ENCODE measurements at regions not wholly inside any gene's neighbourhood (a gene's known extent, or its start where the extent isn't known, plus 50 kb on each side); places are given as distances from the start of the nearest gene placed in this dataset.

DNA sequence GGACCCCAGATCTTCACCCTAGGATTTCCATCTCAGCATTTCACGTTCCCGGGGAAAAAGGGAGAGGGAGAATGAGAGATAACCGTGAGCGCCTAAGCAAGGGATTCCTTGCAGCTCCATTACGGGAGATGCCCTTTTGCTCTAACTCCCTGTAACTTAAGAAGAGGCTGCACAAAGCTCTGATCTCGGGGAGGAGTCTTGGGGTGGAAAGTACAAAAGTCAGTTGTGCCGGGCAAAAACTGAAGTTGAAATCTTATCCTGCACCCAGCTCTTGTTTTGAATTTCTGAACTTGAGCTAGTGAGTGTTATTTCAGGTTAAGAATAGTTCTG lies 256.4 kb upstream of the SOX21 start:
- DNase-seq (ENCODE audit: low read depth in 2 of 2): no peak

DNA sequence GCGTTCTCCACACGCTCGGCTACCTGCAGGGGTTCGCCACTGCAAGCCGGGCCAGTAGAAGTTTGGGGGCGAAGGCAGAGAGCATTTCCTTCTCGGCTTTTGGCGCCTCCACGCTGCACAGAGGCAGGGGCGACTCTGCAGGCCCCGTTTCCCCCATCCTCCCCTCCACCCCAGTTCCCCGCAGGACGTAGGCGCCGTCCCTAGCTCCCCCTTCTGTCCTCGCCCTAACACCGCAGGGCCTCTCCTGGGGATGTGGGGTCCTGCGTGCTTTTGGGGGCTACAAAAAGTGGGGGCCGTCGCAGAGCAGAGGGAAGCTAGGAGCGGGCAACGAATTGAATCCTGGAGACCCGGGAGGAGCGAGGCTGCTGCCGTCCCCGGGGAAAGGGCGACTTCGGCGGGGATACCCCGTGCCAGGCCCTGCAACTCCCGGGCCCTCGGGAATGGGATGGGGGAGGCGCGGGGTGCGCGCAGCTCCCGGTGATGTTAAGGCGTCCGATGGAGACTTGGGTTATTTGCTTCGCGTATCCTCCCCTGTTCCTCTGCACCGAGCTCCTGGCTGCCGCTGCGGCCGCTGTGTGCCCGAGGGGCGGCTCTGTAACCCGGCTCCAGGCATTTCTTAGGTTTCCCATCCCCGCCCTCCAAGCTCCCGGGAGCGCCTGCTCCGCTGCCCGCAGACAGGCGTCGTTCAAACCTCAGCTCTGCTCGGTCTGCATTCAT lies 255.9 kb upstream of the SOX21 start:
- DNase-seq (ENCODE audit: low read depth in 2 of 2): no peak

DNA sequence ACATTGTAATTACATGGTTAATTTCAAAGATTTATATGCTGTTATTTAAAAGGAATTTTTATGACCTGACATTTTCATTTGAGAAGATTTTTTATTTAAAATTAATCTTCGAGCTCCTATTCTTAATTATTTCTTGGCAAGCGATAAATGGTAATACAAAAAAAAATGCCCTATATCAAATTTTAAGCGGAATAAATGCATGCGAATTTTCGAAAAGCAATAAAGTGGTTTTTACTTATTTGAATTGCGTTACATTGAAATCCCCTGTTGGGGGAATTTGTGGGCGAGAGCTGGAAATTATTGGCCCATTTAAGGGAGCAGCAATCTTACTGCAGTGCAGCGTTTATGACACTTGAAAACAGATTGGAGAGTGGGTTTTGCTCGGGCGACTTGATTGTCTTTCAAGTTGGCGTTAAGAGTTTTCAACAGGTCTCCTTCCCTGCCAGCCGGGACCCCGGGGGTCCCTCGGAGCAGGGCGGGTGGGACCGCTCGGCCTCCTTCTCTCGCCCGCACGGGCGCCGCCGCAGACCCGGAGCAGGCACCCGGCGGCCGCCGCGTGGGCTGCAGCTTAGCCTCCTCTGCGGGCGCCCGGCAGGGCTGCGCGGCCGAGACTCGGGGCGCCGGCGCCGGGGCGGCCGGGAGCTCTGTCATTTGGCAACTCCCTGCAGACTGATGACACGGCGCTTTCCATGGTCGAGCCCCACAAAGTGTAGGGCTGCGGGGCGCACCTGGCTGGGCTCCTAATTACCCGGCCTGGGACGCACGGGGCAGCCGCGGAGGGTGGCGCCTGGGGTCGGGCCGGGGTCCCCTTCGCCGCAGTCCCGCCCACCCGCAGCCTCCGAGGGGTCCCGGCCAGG lies 255.1 kb upstream of the SOX21 start:
- DNase-seq (ENCODE audit: low read depth in 2 of 2): no peak

GRCh38 chr13:94966422-94966955 lies 254.1 kb upstream of the SOX21 start:
- DNase-seq (ENCODE audit: low read depth in 2 of 2): no peak

DNA sequence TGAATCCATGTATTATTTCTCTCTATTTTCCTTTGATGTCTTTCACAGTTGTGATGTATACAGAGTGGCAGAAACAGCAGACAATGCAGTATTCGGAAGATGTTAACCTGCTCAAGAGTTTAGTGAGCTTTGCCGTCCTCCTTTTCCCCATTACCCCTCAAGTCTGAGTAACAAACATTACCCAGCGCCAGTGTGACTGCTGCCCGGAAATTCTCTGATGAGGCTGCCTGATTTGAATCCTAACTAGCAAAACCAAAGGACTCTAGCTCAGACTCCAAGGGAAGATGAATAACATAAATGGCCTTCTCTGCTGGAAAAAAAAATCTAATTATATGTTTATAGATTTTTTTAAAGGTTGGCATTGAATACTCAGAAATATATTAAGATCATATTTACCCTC lies 247.3 kb upstream of the SOX21 start:
- no peak for DNase-seq (ENCODE audit: low read depth in 2 of 2)

GRCh38 chr13:94956417-94957110 lies 244.2 kb upstream of the SOX21 start:
- DNase-seq (ENCODE audit: low read depth in 2 of 2): no peak

GRCh38 chr13:94952787-94953186 lies 240.4 kb upstream of the SOX21 start:
- no peak for DNase-seq (ENCODE audit: low read depth in 2 of 2)

GRCh38 chr13:94950303-94950702 lies 238.0 kb upstream of the SOX21 start:
- no peak for DNase-seq (ENCODE audit: low read depth in 2 of 2)

DNA sequence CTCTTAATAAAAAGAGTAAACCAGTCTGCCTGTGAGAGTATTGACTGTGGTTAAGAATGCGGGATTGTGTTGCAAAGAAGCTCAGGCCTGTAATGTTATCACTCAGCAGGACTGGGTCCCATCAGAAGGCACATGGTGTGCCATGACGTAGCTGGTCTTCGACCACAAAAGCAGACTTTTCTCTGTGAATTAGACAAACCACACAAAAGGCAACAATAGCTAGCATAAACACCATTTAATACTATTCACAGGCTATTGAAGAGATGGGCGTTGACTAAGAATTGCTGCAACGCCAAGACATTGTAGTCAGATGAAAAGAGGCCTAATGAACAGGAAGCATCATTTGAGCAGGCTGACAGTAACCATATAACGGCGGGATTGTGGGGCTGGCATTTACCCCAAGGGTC lies 235.6 kb upstream of the SOX21 start:
- no peak for DNase-seq (ENCODE audit: low read depth in 2 of 2)

- no peak for DNase-seq (ENCODE audit: low read depth in 2 of 2)
Observed at GRCh38 chr13:94947392-94947791, 235.0 kb upstream of the SOX21 start.

- no peak for DNase-seq (ENCODE audit: low read depth in 2 of 2)
Observed at GRCh38 chr13:94946039-94946438, 233.7 kb upstream of the SOX21 start.

DNA sequence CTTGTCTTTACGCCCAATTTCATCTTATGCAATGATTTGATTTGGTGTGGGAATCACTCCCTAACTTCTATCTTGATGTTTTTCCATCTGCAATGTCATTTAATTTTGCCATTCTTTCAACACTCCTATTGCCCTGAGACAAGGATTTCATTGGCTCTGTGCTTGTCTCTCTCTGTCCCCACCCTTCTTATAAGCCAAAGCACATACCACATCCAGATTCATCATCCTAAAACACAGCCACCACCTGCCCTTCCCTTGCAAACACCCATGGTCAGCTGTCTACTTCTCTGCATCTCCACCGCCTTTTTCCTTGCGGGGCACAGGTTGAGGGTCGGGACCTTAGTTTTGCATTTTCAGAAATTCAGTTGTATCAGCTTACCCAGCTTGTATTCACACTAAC lies 225.8 kb upstream of the SOX21 start:
- DNase-seq (ENCODE audit: low read depth in 2 of 2): no peak

- no peak for DNase-seq (ENCODE audit: low read depth in 2 of 2)
Observed at GRCh38 chr13:94936633-94937032, 224.3 kb upstream of the SOX21 start.

- DNase-seq (ENCODE audit: low read depth in 2 of 2): no peak
Observed at GRCh38 chr13:94933936-94934335, 221.6 kb upstream of the SOX21 start.

DNA sequence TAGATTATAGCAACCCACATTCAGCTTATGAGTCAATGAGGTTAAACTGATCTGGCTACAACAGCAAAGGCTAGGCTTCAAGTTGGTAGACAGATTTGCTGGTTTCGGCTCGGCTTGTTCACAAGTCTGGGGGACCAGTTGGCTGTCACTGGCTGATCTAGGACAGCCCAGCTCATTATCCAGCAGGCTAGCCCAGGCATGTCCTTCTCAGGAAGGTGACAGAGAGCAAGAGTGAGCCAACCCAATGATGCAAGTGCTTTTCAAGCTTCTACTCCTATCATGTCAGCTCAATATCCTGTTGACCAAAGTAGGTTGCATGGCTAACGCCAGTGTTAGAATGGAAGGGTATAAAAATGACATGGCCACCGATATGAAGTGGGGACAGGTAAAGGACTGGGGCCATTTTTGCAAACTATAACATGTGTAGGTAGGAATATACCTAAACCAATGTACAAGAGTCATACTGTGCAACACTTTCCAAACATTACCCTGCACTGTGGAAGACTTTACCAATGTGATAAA lies 220.9 kb upstream of the SOX21 start:
- no peak for DNase-seq (ENCODE audit: low read depth in 2 of 2)

GRCh38 chr13:94928127-94928775 lies 215.9 kb upstream of the SOX21 start:
- no peak for DNase-seq (ENCODE audit: low read depth in 2 of 2)

GRCh38 chr13:94925263-94925662 lies 212.9 kb upstream of the SOX21 start:
- DNase-seq (ENCODE audit: low read depth in 2 of 2): no peak

DNA sequence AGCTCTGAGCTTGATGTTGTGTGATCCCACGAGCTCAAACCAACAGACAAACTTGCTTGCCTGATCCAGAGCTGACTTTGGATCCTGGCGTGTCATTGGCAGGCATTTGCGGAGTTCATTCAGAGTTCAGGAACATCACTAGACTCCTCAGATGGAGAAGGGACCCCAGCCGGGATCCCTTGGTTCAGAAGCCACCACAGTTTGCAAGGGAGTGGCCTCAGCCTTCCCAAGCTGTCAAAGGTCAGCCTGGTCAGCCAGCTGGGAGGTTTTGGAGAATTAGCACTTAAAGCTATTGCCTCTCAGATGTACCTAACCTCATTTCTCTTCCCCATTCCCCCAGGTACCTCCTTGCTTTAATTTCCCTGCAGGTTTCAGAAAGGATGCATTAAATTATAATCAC lies 208.8 kb upstream of the SOX21 start:
- DNase-seq (ENCODE audit: low read depth in 2 of 2): no peak

- DNase-seq (ENCODE audit: low read depth in 2 of 2): no peak
Observed at GRCh38 chr13:94920578-94920977, 208.2 kb upstream of the SOX21 start.

DNA sequence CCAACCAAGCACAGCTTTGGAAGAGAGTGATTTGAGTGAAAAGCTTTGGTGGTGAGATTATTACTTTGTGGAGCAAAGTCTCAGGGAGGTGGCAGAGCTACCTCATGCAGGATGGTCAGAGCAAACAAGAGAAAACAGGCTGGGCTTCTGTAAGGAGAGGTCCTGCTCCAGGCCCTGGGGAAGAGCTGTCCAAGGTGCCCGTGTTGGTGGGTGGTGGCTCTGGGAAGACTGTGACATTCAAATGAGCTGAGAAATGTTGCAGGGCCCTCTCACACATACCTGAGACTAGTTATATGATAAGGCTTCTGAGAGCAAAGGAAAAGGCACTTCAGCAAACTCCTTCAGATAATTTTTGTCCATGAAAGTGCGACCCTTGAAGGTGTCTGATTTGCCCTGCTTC lies 205.5 kb upstream of the SOX21 start:
- DNase-seq (ENCODE audit: low read depth in 2 of 2): no peak

DNA sequence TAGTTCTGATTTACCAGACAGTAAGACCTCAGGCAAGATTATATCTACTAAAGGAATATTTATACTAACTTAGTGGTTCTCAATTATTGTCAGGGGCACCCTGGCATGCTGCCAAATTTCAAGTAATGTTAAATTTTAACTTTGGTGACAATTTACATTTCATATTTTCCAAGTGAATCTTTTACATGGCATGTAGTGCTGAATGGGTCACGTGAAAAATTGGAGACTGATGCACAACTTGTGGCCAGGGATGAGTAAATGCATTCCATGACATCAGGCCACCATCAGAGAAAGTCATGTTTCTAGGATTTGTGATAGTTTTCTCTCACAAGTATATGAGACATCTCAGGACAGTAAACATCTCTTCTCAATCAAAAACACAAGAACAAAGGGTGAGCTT lies 202.6 kb upstream of the SOX21 start:
- no peak for DNase-seq (ENCODE audit: low read depth in 2 of 2)

GRCh38 chr13:94906605-94907004 lies 194.3 kb upstream of the SOX21 start:
- no peak for DNase-seq (ENCODE audit: low read depth in 2 of 2)

All from fibroblast of skin of left biceps (primary cell).